GM12878 (cell line): ENCODE measurements at regions not wholly inside any gene's neighbourhood (a gene's known extent, or its start where the extent isn't known, plus 50 kb on each side); places are given as distances from the start of the nearest gene placed in this dataset.

Experiments used
- ATAC-seq: fragments of 200-7000 bp; cut with Tn5 transposase; 3 replicates; pipeline ENCODE4 v1.9.1; 2020; ENCODE audit warnings: mild to moderate bottlenecking, moderate library complexity
- BruUV-seq: library from RNA; stranded (reverse); fragments of 400-500 nt; replicated peaks from 2 replicates; lab custom pipeline; 2021; lab: Mats Ljungman, UMichigan
- CTCF ChIA-PET: fragments of 300-600 bp; sonication (Branson Sonifier 250); formaldehyde crosslinking; extraction: SDS; loops from one replicate; lab custom pipeline; 2021; ENCODE audit warnings: inconsistent platforms; lab: Yijun Ruan, JAX
- POLR2A ChIA-PET: fragments of 350-600 bp; formaldehyde crosslinking; extraction: SDS; loops from one replicate; lab custom pipeline; 2021; ENCODE audit warnings: inconsistent platforms; lab: Charles Lee
- RAD21 ChIA-PET: fragments of 300-600 bp; sonication (Branson Sonifier 250); formaldehyde crosslinking; loops from one replicate; lab custom pipeline; 2023; ENCODE audit warnings: antibody characterized with exemption; ENCODE audit not compliant: unreplicated experiment; lab: Charles Lee
- SMC1A ChIA-PET: fragments of 300-600 bp; sonication (Branson Sonifier 250); formaldehyde crosslinking; loops from one replicate; lab custom pipeline; 2023; ENCODE audit not compliant: unreplicated experiment, uncharacterized antibody; lab: Charles Lee
- DNase-seq: peaks from one replicate; pipeline ENCODE4 v3.0.0-alpha.2; 2011; ENCODE audit warnings: low read depth, low spot score
- FAIRE-seq: peaks from 3 replicates; lab custom pipeline; 2011; peaks lifted over from hg19 to GRCh38; lab: Jason Lieb, UNC
- H2AFZ ChIP-seq: 2 replicates; pipeline ENCODE4 v1.6.0; 2011; ENCODE audit warnings: low read depth, low read length, control low read depth; ENCODE audit not compliant: control insufficient read depth
- H3K27ac ChIP-seq: 2 replicates; pipeline ENCODE4 v1.5.1; 2011; ENCODE audit warnings: control low read depth; ENCODE audit not compliant: control insufficient read depth, insufficient read depth
- H3K27me3 ChIP-seq, 2 experiments: replicated peaks in 1 of 2; 2 replicates each; pipeline versions ENCODE4 v1.6.0 to v1.6.1; 2011; ENCODE audit warnings: low read length in 1 of 2; ENCODE audit not compliant: control insufficient read depth in 2 of 2, insufficient read depth in 2 of 2
- H3K36me3 ChIP-seq, 2 experiments: 2 replicates each; pipeline ENCODE4 v1.5.1; 2011; ENCODE audit warnings: low read length in 1 of 2; ENCODE audit not compliant: control insufficient read depth in 2 of 2, insufficient read depth in 2 of 2
- H3K4me1 ChIP-seq: 2 replicates; pipeline ENCODE4 v1.6.1; 2011; ENCODE audit warnings: mild to moderate bottlenecking, low read length, moderate library complexity, mixed read lengths; ENCODE audit not compliant: control insufficient read depth, insufficient read depth
- H3K4me2 ChIP-seq: 2 replicates; pipeline ENCODE4 v1.6.0; 2011; ENCODE audit warnings: control low read depth; ENCODE audit not compliant: control insufficient read depth, insufficient read depth
- H3K4me3 ChIP-seq: fragments of 200-600 bp; sonication (generic); 2 replicates; pipeline ENCODE4 v1.5.1; 2016
- H3K79me2 ChIP-seq: 2 replicates; pipeline ENCODE4 v1.6.0; 2011; ENCODE audit warnings: low read length; ENCODE audit not compliant: control insufficient read depth, insufficient read depth
- H3K9ac ChIP-seq: 2 replicates; pipeline ENCODE4 v1.8.0; 2011; ENCODE audit warnings: low read length, control low read depth, mixed read lengths; ENCODE audit not compliant: control insufficient read depth, insufficient read depth
- H3K9me3 ChIP-seq: replicated peaks from 3 replicates; pipeline ENCODE4 v1.5.1; 2011; ENCODE audit warnings: mild to moderate bottlenecking, low read length; ENCODE audit not compliant: control insufficient read depth, insufficient read depth
- H4K20me1 ChIP-seq: 2 replicates; pipeline ENCODE4 v1.6.0; 2011; ENCODE audit not compliant: control insufficient read depth, insufficient read depth
- ATF2 ChIP-seq: IDR thresholded peaks from 2 replicates; pipeline ENCODE4 v1.6.1; 2012; ENCODE audit warnings: low read length, inconsistent platforms
- BCL3 ChIP-seq: IDR thresholded peaks from 2 replicates; pipeline ENCODE4 v1.6.1; 2011; ENCODE audit warnings: borderline replicate concordance, low read depth, mild to moderate bottlenecking, moderate library complexity, low read length; ENCODE audit not compliant: insufficient read depth, poor library complexity, severe bottlenecking
- BHLHE40 ChIP-seq, 2 experiments: fragments of 450-650 bp in 1 of 2; IDR thresholded peaks; 2 replicates each; pipeline ENCODE4 v1.6.1; 2011 to 2017; ENCODE audit warnings: low read depth in 2 of 2, borderline replicate concordance in 1 of 2, improper control_type of control experiment in 1 of 2, low read length in 1 of 2, mild to moderate bottlenecking in 1 of 2
- BMI1 ChIP-seq: fragments of 450-650 bp; IDR thresholded peaks from 2 replicates; pipeline ENCODE4 v1.6.1; 2016; ENCODE audit warnings: mild to moderate bottlenecking, moderate library complexity, borderline replicate concordance
- CHD2 ChIP-seq: IDR thresholded peaks from 2 replicates; pipeline ENCODE4 v1.6.1; 2011; ENCODE audit warnings: low read depth, low read length, improper control_type of control experiment, borderline replicate concordance
- WGBS: methylation state at CpG from one replicate; pipeline ENCODE4 v1.1.6; 2016; ENCODE audit warnings: low lambda C conversion rate; ENCODE audit not compliant: insufficient replicate concordance, insufficient coverage; ENCODE audit errors: missing lambda C conversion rate; 5-methylcytosine and 5-hydroxymethylcytosine counted together
- in situ Hi-C: fragments of 300-500 bp; cut with MboI; formaldehyde crosslinking; loops from 9 replicates; pipeline ENCODE4 v1.14.3; 2018; ENCODE audit warnings: mixed read lengths
- intact Hi-C: fragments of 100-400 bp; cut with micrococcal nuclease; formaldehyde crosslinking; loops from one replicate; pipeline ENCODE4 v1.14.2; 2022; ENCODE audit not compliant: unreplicated experiment

DNA sequence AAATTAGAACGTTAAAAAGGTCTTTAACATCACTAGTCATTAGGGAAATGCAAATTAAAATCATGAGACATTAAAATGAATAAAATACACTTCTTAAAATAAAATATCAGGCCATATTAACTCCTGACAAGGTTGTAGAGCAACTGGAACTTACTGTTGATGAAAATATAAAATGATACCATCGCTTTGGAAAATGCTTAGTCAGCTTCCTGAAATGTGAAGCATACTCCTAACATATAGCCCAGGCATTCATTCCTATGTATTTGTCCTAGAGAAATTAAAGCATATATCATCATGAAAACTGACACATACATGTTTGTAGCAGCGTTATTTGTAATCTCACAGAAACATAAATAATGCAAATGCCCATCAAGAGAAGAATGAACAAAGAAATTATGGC, 211.5 kb upstream of the CHRM3 start:
- no peak overlapping the region for H3K4me3 ChIP-seq
- no peaks in the 10 kb centered on the region for H4K20me1 ChIP-seq
- no peak for TF ChIP-seq BHLHE40 (IDR thresholded peaks at IDR 0.05; ENCODE audit: borderline replicate concordance in 1 of 2, low read depth in 2 of 2, low read length in 1 of 2)
- no peak for TF ChIP-seq ATF2
- TF ChIP-seq BCL3, result no peak
- TF ChIP-seq BMI1, result no peak
- TF ChIP-seq CHD2, result no peak
- H3K9ac ChIP-seq, result no peak overlapping the region
- ChIA-PET SMC1A (no interaction called here), RAD21 (no interaction called here), POLR2A (no interaction called here), CTCF (no interaction called here)
- no peak for FAIRE-seq
- intact Hi-C loops, result no loop called here
- H3K27me3 ChIP-seq, result no peaks in the 10 kb centered on the region
- no TSS peak for BruUV-seq
- no peak for ATAC-seq
- H3K9me3 ChIP-seq, result no peaks in the 10 kb centered on the region
- no peak overlapping the region for H3K4me2 ChIP-seq
- in situ Hi-C loops, result no loop called here
- H3K27ac ChIP-seq, result no peak overlapping the region
- 1% methylated on average over 3 of the region's 3 CpGs for WGBS
- H2AFZ ChIP-seq, result no peak overlapping the region
- H3K79me2 ChIP-seq, result no peaks in the 10 kb centered on the region
- no peaks in the 10 kb centered on the region for H3K36me3 ChIP-seq
- H3K4me1 ChIP-seq, result no peaks in the 10 kb centered on the region
- no peak for DNase-seq
